H9 (cell line): ENCODE measurements at regions not wholly inside any gene's neighbourhood (a gene's known extent, or its start where the extent isn't known, plus 50 kb on each side); places are given as distances from the start of the nearest gene placed in this dataset.

Experiments
- DNase-seq: peaks from one replicate; pipeline ENCODE4 v3.0.0-alpha.2; 2017
- H2AFZ ChIP-seq: one replicate; pipeline ENCODE4 v1.6.1; 2013; ENCODE audit warnings: mild to moderate bottlenecking, low read length, control low read depth, moderate library complexity
- H2AK5ac ChIP-seq: 2 replicates; pipeline ENCODE4 v1.6.1; 2013; ENCODE audit warnings: low read length, control low read depth, mixed read lengths; ENCODE audit not compliant: insufficient read length
- H2BK120ac ChIP-seq: one replicate; pipeline ENCODE4 v1.6.1; 2013; ENCODE audit warnings: low read depth, mild to moderate bottlenecking, low read length, control low read depth, inconsistent platforms; ENCODE audit not compliant: poor library complexity, severe bottlenecking
- H2BK12ac ChIP-seq: 2 replicates; pipeline ENCODE4 v1.6.1; 2013; ENCODE audit warnings: low read length, control low read depth, mixed read lengths, low read depth; ENCODE audit not compliant: insufficient read length
- H2BK15ac ChIP-seq: 2 replicates; pipeline ENCODE4 v1.6.1; 2013; ENCODE audit warnings: low read depth, low read length, control low read depth
- H2BK20ac ChIP-seq: one replicate; pipeline ENCODE4 v1.6.1; 2013; ENCODE audit warnings: low read depth, mild to moderate bottlenecking, low read length, control low read depth, inconsistent platforms; ENCODE audit not compliant: poor library complexity, severe bottlenecking
- H2BK5ac ChIP-seq: 2 replicates; pipeline ENCODE4 v1.6.1; 2013; ENCODE audit warnings: low read length, control low read depth, mixed read lengths; ENCODE audit not compliant: insufficient read length
- H3K14ac ChIP-seq: 2 replicates; pipeline ENCODE4 v1.6.1; 2013; ENCODE audit warnings: low read length, control low read depth; ENCODE audit not compliant: insufficient read depth
- H3K18ac ChIP-seq: 2 replicates; pipeline ENCODE4 v1.6.1; 2013; ENCODE audit warnings: low read depth, mild to moderate bottlenecking, mixed read lengths, low read length, control low read depth; ENCODE audit not compliant: insufficient read length
- H3K23ac ChIP-seq: 2 replicates; pipeline ENCODE4 v1.6.1; 2013; ENCODE audit warnings: low read length, control low read depth, mixed read lengths, low read depth; ENCODE audit not compliant: insufficient read length
- H3K23me2 ChIP-seq: 2 replicates; pipeline ENCODE4 v1.6.1; 2013; ENCODE audit warnings: low read depth, mild to moderate bottlenecking, mixed read lengths, low read length, control low read depth; ENCODE audit not compliant: insufficient read length, poor library complexity, severe bottlenecking
- H3K27ac ChIP-seq: 2 replicates; pipeline ENCODE4 v1.5.1; 2013; ENCODE audit warnings: low read length, control low read depth, mixed read lengths, low read depth; ENCODE audit not compliant: insufficient read length
- H3K27me3 ChIP-seq: 2 replicates; pipeline ENCODE4 v1.6.1; 2013; ENCODE audit warnings: low read length, control low read depth, inconsistent platforms; ENCODE audit not compliant: insufficient read depth
- H3K4ac ChIP-seq: 2 replicates; pipeline ENCODE4 v1.6.1; 2013; ENCODE audit warnings: low read depth, mild to moderate bottlenecking, control low read depth, inconsistent platforms, low read length, moderate library complexity
- H3K4me1 ChIP-seq: 2 replicates; pipeline ENCODE4 v1.6.1; 2013; ENCODE audit warnings: low read length, control low read depth, inconsistent platforms; ENCODE audit not compliant: insufficient read depth
- H3K4me2 ChIP-seq: 2 replicates; pipeline ENCODE4 v1.6.1; 2013; ENCODE audit warnings: low read length, control low read depth, mixed read lengths; ENCODE audit not compliant: insufficient read length, insufficient read depth
- H3K56ac ChIP-seq: 2 replicates; pipeline ENCODE4 v1.6.1; 2013; ENCODE audit warnings: low read depth, mild to moderate bottlenecking, mixed read lengths, low read length, control low read depth; ENCODE audit not compliant: insufficient read length
- H3K79me1 ChIP-seq: 2 replicates; pipeline ENCODE4 v1.6.1; 2013; ENCODE audit warnings: low read depth, mild to moderate bottlenecking, moderate library complexity, low read length, control low read depth, inconsistent platforms; ENCODE audit not compliant: insufficient read depth, poor library complexity, severe bottlenecking
- H3K79me2 ChIP-seq: 2 replicates; pipeline ENCODE4 v1.6.1; 2013; ENCODE audit warnings: low read length, control low read depth, inconsistent platforms; ENCODE audit not compliant: insufficient read depth
- H3K9ac ChIP-seq: 2 replicates; pipeline ENCODE4 v1.6.1; 2013; ENCODE audit warnings: low read length, control low read depth, mixed read lengths; ENCODE audit not compliant: insufficient read length; ENCODE audit errors: extremely low read depth
- H3K9me3 ChIP-seq: one replicate; pipeline ENCODE4 v1.6.1; 2013; ENCODE audit warnings: low read depth, low read length, inconsistent platforms; ENCODE audit not compliant: control insufficient read depth
- H3T11ph ChIP-seq: one replicate; pipeline ENCODE4 v1.6.1; 2013; ENCODE audit warnings: mild to moderate bottlenecking, low read length, control low read depth, inconsistent platforms
- H4K20me1 ChIP-seq: one replicate; pipeline ENCODE4 v1.6.1; 2013; ENCODE audit not compliant: control insufficient read depth, insufficient read length, insufficient read depth
- H4K5ac ChIP-seq: 2 replicates; pipeline ENCODE4 v1.6.1; 2013; ENCODE audit warnings: low read depth, mild to moderate bottlenecking, mixed read lengths, low read length, control low read depth; ENCODE audit not compliant: insufficient read length
- H4K8ac ChIP-seq: replicated peaks from 2 replicates; pipeline ENCODE4 v1.6.1; 2013; ENCODE audit warnings: low read length, control low read depth, mixed read lengths, low read depth; ENCODE audit not compliant: insufficient read length
- H4K91ac ChIP-seq: 2 replicates; pipeline ENCODE4 v1.6.1; 2013; ENCODE audit warnings: low read depth, mild to moderate bottlenecking, moderate library complexity, mixed read lengths, low read length, control low read depth; ENCODE audit not compliant: insufficient read length
- H3K27ac Mint-ChIP-seq, 3 experiments: 2 replicates in 2 of 3; 3 replicates in 1 of 3; pipeline ENCODE4 v1.8.0; 2020 to 2021; ENCODE audit warnings: mixed read lengths in 3 of 3, mild to moderate bottlenecking in 1 of 3, moderate library complexity in 1 of 3
- H3K27me3 Mint-ChIP-seq: 2 replicates; pipeline ENCODE4 v1.8.0; 2021; ENCODE audit warnings: low read depth, mild to moderate bottlenecking, moderate library complexity, mixed read lengths
- H3K36me3 Mint-ChIP-seq, 3 experiments: 2 replicates in 2 of 3; 3 replicates in 1 of 3; pipeline ENCODE4 v1.8.0; 2020 to 2021; ENCODE audit warnings: low read depth in 3 of 3, mixed read lengths in 3 of 3; ENCODE audit not compliant: insufficient read depth in 1 of 3
- H3K4me1 Mint-ChIP-seq, 2 experiments: 2 replicates each; pipeline ENCODE4 v1.8.0; 2020; ENCODE audit warnings: mixed read lengths in 2 of 2
- H3K4me3 Mint-ChIP-seq, 2 experiments: 2 replicates in 1 of 2; 3 replicates in 1 of 2; pipeline ENCODE4 v1.8.0; 2020 to 2021; ENCODE audit warnings: mild to moderate bottlenecking in 2 of 2, mixed read lengths in 2 of 2, moderate library complexity in 1 of 2
- H3K9me3 Mint-ChIP-seq, 2 experiments: 2 replicates in 1 of 2; 3 replicates in 1 of 2; pipeline ENCODE4 v1.8.0; 2020; ENCODE audit warnings: mild to moderate bottlenecking in 2 of 2, mixed read lengths in 2 of 2, moderate library complexity in 1 of 2
- WGBS: extraction: QIAGEN DNeasy Blood & Tissue Kit; methylation state at CpG from one replicate; pipeline ENCODE4 v1.1.7; 2013; ENCODE audit warnings: missing lambda C conversion rate, low lambda C conversion rate, mixed read lengths; ENCODE audit not compliant: insufficient read length; ENCODE audit errors: extremely low coverage; 5-methylcytosine and 5-hydroxymethylcytosine counted together
- TF ChIP-seq, protein P1 (sequence below): fragments of 200-600 bp; sonication (generic); conservative IDR thresholded peaks from 3 replicates; pipeline ENCODE4 v1.8.0; 2021; ENCODE audit warnings: antibody characterized with exemption, mild to moderate bottlenecking

DNA sequence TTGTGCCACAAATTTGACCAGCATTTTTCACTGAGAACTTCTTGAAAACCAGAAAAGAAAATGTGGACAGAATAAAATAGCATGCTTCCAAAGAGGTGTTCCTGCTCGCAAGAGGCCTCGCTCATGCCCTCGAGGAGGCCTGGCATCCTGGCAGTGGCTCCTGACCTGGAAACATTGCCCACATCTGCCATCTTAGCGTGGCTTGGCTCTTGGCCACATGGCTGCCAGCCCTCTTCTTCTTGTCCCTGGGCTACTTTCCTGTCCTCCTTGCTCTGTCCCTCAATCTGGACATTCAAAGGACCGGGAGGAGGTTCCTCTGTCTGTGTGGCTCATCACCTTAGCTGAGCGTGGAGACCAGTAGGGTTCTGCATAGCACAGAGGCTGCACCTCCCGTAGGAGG, 131.6 kb upstream of the TMEM72 start:
- Histone ChIP-seq H3K23me2 (no peaks in the 10 kb centered on the region), H3K4ac (no peak overlapping the region), H2BK5ac (no peak overlapping the region), H3K9me3 (no peaks in the 10 kb centered on the region), H3K4me1 (no peaks in the 10 kb centered on the region), H3K27ac (no peak overlapping the region), H2BK120ac (no peak overlapping the region), H3K79me1 (no peaks in the 10 kb centered on the region), H4K5ac (no peak overlapping the region), H3K23ac (no peak overlapping the region), H3K18ac (no peak overlapping the region), H2BK12ac (no peak overlapping the region), H3K14ac (no peak overlapping the region), H3K56ac (no peak overlapping the region), H2BK15ac (no peak overlapping the region), H2AK5ac (no peak overlapping the region), H3K79me2 (no peaks in the 10 kb centered on the region), H3K4me2 (no peak overlapping the region), H4K91ac (no peak overlapping the region), H3K9ac (no peak overlapping the region), H2AFZ (no peak overlapping the region), H3K27me3 (no peaks in the 10 kb centered on the region), H3T11ph (no peak overlapping the region), H4K20me1 (no peaks in the 10 kb centered on the region), H2BK20ac (no peak overlapping the region), H4K8ac (no peak overlapping the region)
- no CpG with 5 or more reads among the region's 7 CpGs for WGBS
- H3K36me3 Mint-ChIP-seq = no peaks in the 10 kb centered on the region
- no peak overlapping the region for H3K4me3 Mint-ChIP-seq
- H3K27me3 Mint-ChIP-seq = no peaks in the 10 kb centered on the region; the same call in none of the 2 replicates
- no peak overlapping the region for H3K27ac Mint-ChIP-seq
- TF ChIP-seq, protein P1, sequence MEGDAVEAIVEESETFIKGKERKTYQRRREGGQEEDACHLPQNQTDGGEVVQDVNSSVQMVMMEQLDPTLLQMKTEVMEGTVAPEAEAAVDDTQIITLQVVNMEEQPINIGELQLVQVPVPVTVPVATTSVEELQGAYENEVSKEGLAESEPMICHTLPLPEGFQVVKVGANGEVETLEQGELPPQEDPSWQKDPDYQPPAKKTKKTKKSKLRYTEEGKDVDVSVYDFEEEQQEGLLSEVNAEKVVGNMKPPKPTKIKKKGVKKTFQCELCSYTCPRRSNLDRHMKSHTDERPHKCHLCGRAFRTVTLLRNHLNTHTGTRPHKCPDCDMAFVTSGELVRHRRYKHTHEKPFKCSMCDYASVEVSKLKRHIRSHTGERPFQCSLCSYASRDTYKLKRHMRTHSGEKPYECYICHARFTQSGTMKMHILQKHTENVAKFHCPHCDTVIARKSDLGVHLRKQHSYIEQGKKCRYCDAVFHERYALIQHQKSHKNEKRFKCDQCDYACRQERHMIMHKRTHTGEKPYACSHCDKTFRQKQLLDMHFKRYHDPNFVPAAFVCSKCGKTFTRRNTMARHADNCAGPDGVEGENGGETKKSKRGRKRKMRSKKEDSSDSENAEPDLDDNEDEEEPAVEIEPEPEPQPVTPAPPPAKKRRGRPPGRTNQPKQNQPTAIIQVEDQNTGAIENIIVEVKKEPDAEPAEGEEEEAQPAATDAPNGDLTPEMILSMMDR = no peak
- no peaks in the 10 kb centered on the region for H3K9me3 Mint-ChIP-seq
- no peak for DNase-seq
- no peaks in the 10 kb centered on the region for H3K4me1 Mint-ChIP-seq
